ENCODE measurements at regions not wholly inside any gene's neighbourhood (a gene's known extent, or its start where the extent isn't known, plus 50 kb on each side); places are given as distances from the start of the nearest gene placed in this dataset.
"Not testable (repeated sequence)": the region's sequence is repeated elsewhere in the genome, so short reads cannot be mapped to it uniquely, and the experiment has no call there.

- not testable (repeated sequence) for H3K27me3 Mint-ChIP-seq; H3K27ac Mint-ChIP-seq; H3K36me3 Mint-ChIP-seq; H3K4me3 Mint-ChIP-seq; ATAC-seq; DNase-seq; H3K4me1 Mint-ChIP-seq; H3K9me3 Mint-ChIP-seq (ENCODE audit: low read depth)
- CTCF ChIA-PET, result interaction anchor here (0.8 kb wide), 1 partner anchor 29 kb away, joined by 3 read pairs; no protein-coding TSS in a partner anchor
These were observed 1361.4 kb downstream of the NCAM2 start for GRCh38 chr21:22359599-22359998.

GRCh38 chr21:22363504-22363903 is 1365.3 kb downstream of the NCAM2 start:
- DNase-seq, result no peak
- Mint-ChIP-seq H3K9me3 (ENCODE audit: low read depth) (no peaks in the 10 kb centered on the region), H3K36me3 (no peaks in the 10 kb centered on the region), H3K4me3 (no peak overlapping the region), H3K27me3 (no peaks in the 10 kb centered on the region), H3K27ac (no peak overlapping the region), H3K4me1 (no peaks in the 10 kb centered on the region)
- no peak for ATAC-seq
- CTCF ChIA-PET, result no interaction called here

GRCh38 chr21:22364163-22364562 is 1366.0 kb downstream of the NCAM2 start:
- CTCF ChIA-PET, result no interaction called here
- DNase-seq (no peak), ATAC-seq (no peak)
- Mint-ChIP-seq H3K4me1 (no peaks in the 10 kb centered on the region), H3K36me3 (no peaks in the 10 kb centered on the region), H3K9me3 (ENCODE audit: low read depth) (no peaks in the 10 kb centered on the region), H3K4me3 (no peak overlapping the region), H3K27me3 (no peaks in the 10 kb centered on the region), H3K27ac (no peak overlapping the region)

- ATAC-seq (no peak), DNase-seq (no peak)
- H3K36me3 Mint-ChIP-seq, result no peaks in the 10 kb centered on the region
- no peaks in the 10 kb centered on the region for H3K27me3 Mint-ChIP-seq
- H3K4me3 Mint-ChIP-seq, result no peak overlapping the region
- CTCF ChIA-PET, result no interaction called here
- H3K9me3 Mint-ChIP-seq (ENCODE audit: low read depth), result no peaks in the 10 kb centered on the region
- no peaks in the 10 kb centered on the region for H3K4me1 Mint-ChIP-seq
- no peak overlapping the region for H3K27ac Mint-ChIP-seq
These were observed 1376.2 kb downstream of the NCAM2 start for GRCh38 chr21:22374218-22374969.

GRCh38 chr21:22377795-22378194 is 1379.6 kb downstream of the NCAM2 start:
- H3K27me3 Mint-ChIP-seq; H3K36me3 Mint-ChIP-seq; H3K4me3 Mint-ChIP-seq; CTCF ChIA-PET; H3K9me3 Mint-ChIP-seq (ENCODE audit: low read depth); H3K4me1 Mint-ChIP-seq; DNase-seq; H3K27ac Mint-ChIP-seq; ATAC-seq: not testable (repeated sequence)

GRCh38 chr21:22393324-22393723 is 1395.1 kb downstream of the NCAM2 start:
- CTCF ChIA-PET, result no interaction called here
- ATAC-seq (no peak), DNase-seq (no peak)
- Mint-ChIP-seq H3K27ac (no peak overlapping the region), H3K4me3 (no peak overlapping the region), H3K9me3 (ENCODE audit: low read depth) (peaks cover 5% of the 10 kb centered on the region), H3K4me1 (no peaks in the 10 kb centered on the region), H3K36me3 (no peaks in the 10 kb centered on the region), H3K27me3 (no peaks in the 10 kb centered on the region)

GRCh38 chr21:22395965-22396364 is 1397.8 kb downstream of the NCAM2 start:
- H3K27me3 Mint-ChIP-seq, result no peaks in the 10 kb centered on the region
- no peak overlapping the region for H3K27ac Mint-ChIP-seq
- peaks cover 5% of the 10 kb centered on the region for H3K9me3 Mint-ChIP-seq (ENCODE audit: low read depth)
- DNase-seq, result no peak
- no peaks in the 10 kb centered on the region for H3K36me3 Mint-ChIP-seq
- H3K4me1 Mint-ChIP-seq, result no peaks in the 10 kb centered on the region
- H3K4me3 Mint-ChIP-seq, result no peak overlapping the region
- CTCF ChIA-PET, result no interaction called here
- ATAC-seq, result no peak

- H3K4me1 Mint-ChIP-seq, result no peaks in the 10 kb centered on the region
- ATAC-seq, result no peak
- H3K4me3 Mint-ChIP-seq, result no peak overlapping the region
- H3K27me3 Mint-ChIP-seq, result no peaks in the 10 kb centered on the region
- CTCF ChIA-PET, result no interaction called here
- no peak for DNase-seq
- H3K27ac Mint-ChIP-seq, result no peak overlapping the region
- H3K9me3 Mint-ChIP-seq (ENCODE audit: low read depth), result peaks cover 2% of the 10 kb centered on the region
- H3K36me3 Mint-ChIP-seq, result no peaks in the 10 kb centered on the region
These were observed 1401.7 kb downstream of the NCAM2 start for GRCh38 chr21:22399681-22400514.

- ATAC-seq, result no peak
- CTCF ChIA-PET, result no interaction called here
- Mint-ChIP-seq H3K9me3 (ENCODE audit: low read depth) (peaks cover 12% of the 10 kb centered on the region), H3K4me1 (no peaks in the 10 kb centered on the region), H3K27me3 (no peaks in the 10 kb centered on the region), H3K27ac (no peak overlapping the region), H3K4me3 (no peak overlapping the region), H3K36me3 (no peaks in the 10 kb centered on the region)
- no peak for DNase-seq
These were observed 1411.4 kb downstream of the NCAM2 start for GRCh38 chr21:22409571-22409970.

- CTCF ChIA-PET, result no interaction called here
- DNase-seq (no peak), ATAC-seq (no peak)
- no peak overlapping the region for H3K27ac Mint-ChIP-seq
- H3K36me3 Mint-ChIP-seq, result no peaks in the 10 kb centered on the region
- H3K4me1 Mint-ChIP-seq, result no peaks in the 10 kb centered on the region
- no peaks in the 10 kb centered on the region for H3K27me3 Mint-ChIP-seq
- H3K4me3 Mint-ChIP-seq, result no peak overlapping the region
- peaks cover 2% of the 10 kb centered on the region for H3K9me3 Mint-ChIP-seq (ENCODE audit: low read depth)
These were observed 1418.3 kb downstream of the NCAM2 start for GRCh38 chr21:22416555-22416954.

GRCh38 chr21:22421416-22422180 is 1423.4 kb downstream of the NCAM2 start:
- no peak for DNase-seq
- H3K27ac Mint-ChIP-seq, result no peak overlapping the region
- ATAC-seq, result no peak
- no peak overlapping the region for H3K4me3 Mint-ChIP-seq
- H3K27me3 Mint-ChIP-seq, result no peaks in the 10 kb centered on the region
- H3K9me3 Mint-ChIP-seq (ENCODE audit: low read depth), result peaks cover 8% of the 10 kb centered on the region
- CTCF ChIA-PET, result no interaction called here
- no peaks in the 10 kb centered on the region for H3K36me3 Mint-ChIP-seq
- no peaks in the 10 kb centered on the region for H3K4me1 Mint-ChIP-seq

- no peaks in the 10 kb centered on the region for H3K36me3 Mint-ChIP-seq
- no peaks in the 10 kb centered on the region for H3K4me1 Mint-ChIP-seq
- DNase-seq (no peak), ATAC-seq (no peak)
- H3K9me3 Mint-ChIP-seq (ENCODE audit: low read depth), result peaks cover 6% of the 10 kb centered on the region
- H3K27me3 Mint-ChIP-seq, result no peaks in the 10 kb centered on the region
- no peak overlapping the region for H3K4me3 Mint-ChIP-seq
- CTCF ChIA-PET, result no interaction called here
- no peak overlapping the region for H3K27ac Mint-ChIP-seq
These were observed 1440.3 kb downstream of the NCAM2 start for GRCh38 chr21:22438428-22439086.

- CTCF ChIA-PET, result no interaction called here
- H3K36me3 Mint-ChIP-seq, result no peaks in the 10 kb centered on the region
- ATAC-seq (no peak), DNase-seq (no peak)
- H3K27ac Mint-ChIP-seq, result no peak overlapping the region
- H3K27me3 Mint-ChIP-seq, result no peaks in the 10 kb centered on the region
- H3K4me1 Mint-ChIP-seq, result no peaks in the 10 kb centered on the region
- no peaks in the 10 kb centered on the region for H3K9me3 Mint-ChIP-seq (ENCODE audit: low read depth)
- no peak overlapping the region for H3K4me3 Mint-ChIP-seq
These were observed 1446.8 kb downstream of the NCAM2 start for GRCh38 chr21:22444990-22445389.

All from activated CD8-positive, alpha-beta memory T cell treated with anti-CD3 and anti-CD28 coated beads, Interleukin-2, amount 10 ng/mL, durations not matched to agents 7 days and 5 days (primary cell).